GM19468 (cell line): ENCODE measurements at regions not wholly inside any gene's neighbourhood (a gene's known extent, or its start where the extent isn't known, plus 50 kb on each side); places are given as distances from the start of the nearest gene placed in this dataset.
"Not testable (repeated sequence)": the region's sequence is repeated elsewhere in the genome, so short reads cannot be mapped to it uniquely, and the experiment has no call there.

Source experiments
- ATAC-seq: cut with Tn5 transposase; IDR thresholded peaks from one replicate; pipeline ENCODE4 v1.9.1; 2021; ENCODE audit warnings: mild to moderate bottlenecking, moderate library complexity, moderate number of reproducible peaks; ENCODE audit not compliant: unreplicated experiment; ENCODE audit errors: extremely low read depth

DNA sequence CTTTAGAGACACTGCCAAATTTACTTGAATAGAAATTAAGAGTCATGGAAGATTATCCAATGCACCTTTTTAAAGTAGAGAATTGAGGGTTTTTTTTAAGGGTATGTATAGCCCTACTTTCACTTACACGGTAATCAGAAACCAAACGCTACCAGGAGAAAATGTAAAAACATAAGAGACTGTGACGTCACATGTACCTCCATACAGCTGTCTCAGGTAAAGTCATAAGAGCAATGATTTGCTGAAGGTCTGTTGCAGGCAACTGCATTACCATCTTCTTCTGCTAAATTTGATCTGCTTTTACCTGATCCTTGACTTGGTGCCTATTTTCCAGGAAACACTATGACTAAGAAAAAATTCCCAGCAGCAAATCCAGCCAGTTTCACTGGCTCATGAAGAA is 478.5 kb upstream of the DDX18 start:
- no peak for ATAC-seq

DNA sequence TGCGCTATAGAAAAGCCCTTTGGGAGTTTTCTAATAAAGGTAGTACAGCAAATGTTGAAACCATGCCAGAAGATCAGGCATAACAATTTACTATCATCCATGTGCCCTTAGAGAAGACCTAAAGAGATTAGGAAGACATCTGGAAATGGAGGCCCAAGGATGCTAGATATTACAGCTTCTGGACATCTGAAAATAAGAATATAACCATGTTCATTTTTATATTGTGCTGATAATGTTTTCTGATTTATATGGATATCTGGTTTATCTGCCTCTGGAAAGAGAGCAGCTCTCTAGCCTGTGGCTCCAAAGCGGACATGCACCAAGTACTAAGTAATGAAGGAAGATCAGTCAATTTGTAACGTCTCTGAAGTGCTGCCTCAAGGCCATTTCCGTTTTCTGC is 478.0 kb upstream of the DDX18 start:
- ATAC-seq = no peak

DNA sequence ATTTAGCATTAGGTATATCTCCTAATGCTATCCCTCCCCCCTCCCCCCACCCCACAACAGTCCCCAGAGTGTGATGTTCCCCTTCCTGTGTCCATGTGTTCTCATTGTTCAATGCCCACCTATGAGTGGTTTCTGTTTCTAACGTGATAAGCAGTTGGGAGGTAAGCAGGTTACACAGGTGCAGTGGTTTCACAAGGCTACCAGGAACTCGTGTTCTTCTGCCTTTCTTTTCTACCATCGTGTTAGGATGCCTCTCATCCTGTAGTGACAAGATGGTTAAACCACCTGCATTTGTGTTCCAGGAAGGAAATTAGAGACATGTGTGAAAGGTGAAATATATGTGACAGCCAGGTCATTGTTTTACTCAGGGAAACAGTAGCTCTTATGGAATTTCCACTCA is 476.5 kb upstream of the DDX18 start:
- not testable (repeated sequence) for ATAC-seq

DNA sequence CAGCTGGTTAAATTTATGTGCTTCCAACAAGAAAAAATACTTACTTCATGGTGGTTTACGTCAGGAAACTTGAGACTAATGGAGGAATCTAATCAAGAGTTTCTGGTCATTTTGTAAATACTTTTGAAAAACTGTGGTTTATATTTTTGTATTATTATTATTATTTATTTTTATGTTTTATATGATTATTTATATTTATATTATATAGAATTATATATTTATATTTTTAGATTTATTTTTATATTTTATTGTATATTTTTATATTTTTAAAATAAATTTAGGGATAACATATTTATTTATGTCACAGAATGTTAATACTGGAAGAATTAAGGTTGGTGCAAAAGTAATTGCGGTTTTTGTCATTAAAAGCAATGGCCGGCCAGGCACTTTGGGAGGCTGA is 474.5 kb upstream of the DDX18 start:
- no peak for ATAC-seq

DNA sequence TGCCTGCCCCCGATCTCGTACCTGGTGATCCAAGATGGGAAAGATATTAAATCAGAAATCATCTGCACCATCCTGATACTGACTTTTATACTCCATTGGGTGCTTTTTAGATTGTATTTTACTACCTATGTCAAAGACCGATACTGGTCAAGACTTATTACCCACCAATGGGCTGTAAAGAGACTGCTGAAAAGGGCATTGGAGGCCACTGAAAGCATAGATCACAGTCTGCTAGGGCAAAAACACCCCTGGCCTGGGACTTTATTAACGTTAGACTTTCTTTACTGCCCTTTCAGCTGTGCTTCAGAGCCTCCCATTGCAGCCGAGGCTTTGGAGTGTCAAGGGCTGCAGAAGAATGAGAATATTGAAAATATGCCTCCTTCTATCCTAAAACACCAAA is 472.8 kb upstream of the DDX18 start:
- no peak for ATAC-seq

DNA sequence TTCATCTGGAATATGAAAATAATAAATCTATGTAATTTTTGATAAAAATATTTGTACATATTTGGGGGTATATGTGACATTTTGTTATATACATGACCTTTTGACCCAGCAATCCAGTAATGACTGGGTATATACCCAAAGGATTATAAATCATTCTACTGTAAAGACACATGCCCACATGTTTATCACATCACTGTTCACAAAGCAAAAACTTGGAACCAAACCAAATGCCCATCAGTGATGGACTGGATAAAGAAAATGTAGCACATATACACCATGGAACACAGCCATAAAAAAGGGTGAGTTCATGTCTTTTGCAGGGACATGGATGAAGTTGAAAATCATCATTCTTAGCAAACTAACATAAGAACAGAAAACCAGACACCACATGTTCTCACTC is 472.1 kb upstream of the DDX18 start:
- ATAC-seq = no peak

DNA sequence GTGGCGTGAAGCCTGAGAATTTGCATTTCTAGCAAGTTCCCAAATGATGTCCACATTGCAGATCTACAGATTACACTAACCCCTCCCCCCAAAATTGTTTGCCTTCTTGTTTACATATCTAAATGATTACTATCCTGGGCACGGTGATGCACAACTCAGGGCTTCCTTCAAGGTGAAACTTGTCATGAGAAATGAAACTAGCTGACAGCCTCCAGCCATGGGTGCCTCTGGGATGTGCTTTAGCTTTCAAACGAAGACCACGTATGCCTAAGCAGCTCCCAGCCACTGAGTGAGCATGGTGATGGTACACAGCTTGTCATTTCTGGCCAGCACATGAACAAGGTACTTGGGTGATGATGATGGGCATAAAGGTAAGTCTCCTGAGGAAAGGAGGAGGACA is 464.8 kb upstream of the DDX18 start:
- ATAC-seq = no peak

DNA sequence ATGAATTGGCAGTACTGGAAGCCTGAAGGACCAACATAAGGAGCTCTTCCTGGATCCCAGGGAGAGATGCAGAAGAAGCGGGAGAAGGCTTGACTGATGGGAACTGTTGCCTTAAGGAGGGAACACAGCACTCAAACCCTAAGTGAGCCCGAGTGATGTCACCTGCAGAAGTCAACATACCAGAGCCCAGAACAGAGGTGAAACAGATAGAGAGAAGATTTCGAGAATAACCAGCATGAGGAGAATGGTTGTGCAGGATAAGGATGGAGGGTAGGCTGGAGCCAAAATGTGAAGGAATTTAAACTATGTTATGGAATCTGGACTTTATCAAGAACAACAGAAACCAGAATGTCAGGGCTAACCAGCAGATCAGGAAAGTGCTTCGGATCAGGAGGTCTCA is 463.1 kb upstream of the DDX18 start:
- no peak for ATAC-seq

DNA sequence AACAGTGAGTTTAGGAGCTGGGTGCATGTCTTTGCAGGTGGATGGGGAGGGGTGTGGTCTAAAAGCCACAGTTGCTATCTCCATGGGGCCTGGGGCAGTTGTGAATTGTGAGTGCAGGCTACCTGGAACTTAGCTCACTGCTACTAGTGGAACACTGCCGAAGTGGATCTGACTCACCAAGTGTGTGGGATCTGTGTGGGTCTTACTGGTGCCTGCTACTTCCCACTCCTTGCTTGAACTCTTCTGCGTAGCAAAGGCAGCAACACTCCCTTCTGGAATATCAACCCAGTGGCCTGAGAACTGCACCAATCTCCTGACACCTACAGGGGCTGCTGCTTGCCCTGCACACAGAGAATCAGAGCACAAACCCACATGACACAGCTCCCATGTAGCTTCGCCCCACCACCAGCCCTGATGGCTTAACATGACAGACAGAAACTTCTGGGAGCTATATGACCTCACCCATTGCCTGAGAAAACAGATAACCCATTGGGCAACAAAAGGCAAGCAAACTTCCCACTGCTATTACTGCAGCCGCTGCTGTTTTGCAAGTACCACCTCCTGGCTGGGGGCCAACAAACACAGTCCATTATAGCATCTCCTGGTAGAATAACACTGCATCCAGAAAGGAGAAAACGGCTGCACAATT is 455.1 kb upstream of the DDX18 start:
- no peak for ATAC-seq

DNA sequence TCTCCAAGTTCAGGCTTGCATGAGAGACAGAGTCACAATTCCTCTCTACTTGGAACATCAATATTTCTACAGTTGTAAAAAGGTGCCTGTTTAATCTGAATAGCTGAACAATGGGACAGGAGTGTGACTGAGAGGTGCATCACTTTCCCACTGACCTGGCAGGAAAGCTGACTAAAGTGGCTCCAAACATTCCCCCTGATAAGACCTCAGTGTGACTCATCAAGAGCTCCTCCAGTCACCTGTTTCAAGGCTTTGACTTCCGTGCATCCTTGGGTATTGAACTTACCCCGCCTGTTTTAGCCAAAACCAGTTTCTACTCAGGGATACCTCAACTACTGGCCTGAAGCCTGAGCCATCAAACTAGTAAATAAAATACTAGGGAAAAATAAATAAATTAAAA is 453.9 kb upstream of the DDX18 start:
- ATAC-seq = no peak

DNA sequence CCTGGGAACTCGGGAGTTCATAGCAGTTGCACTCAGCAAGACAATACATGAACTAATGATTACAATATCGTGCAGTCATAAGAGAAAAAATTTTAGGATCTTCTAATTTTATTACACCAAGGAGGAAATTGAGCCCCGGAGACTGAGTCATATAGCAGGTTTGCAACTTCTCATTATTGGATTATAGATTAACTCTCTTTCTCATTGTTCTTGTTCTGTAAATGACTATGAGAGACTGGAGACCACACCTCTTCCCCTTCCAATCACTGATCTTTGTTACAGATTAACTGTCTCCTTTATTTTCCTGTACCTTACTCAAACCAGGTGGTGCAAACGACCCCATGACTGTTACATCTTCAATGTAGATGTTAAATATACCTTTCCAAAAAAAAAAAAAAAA is 435.8 kb upstream of the DDX18 start:
- peak; percentile 96 for ATAC-seq

DNA sequence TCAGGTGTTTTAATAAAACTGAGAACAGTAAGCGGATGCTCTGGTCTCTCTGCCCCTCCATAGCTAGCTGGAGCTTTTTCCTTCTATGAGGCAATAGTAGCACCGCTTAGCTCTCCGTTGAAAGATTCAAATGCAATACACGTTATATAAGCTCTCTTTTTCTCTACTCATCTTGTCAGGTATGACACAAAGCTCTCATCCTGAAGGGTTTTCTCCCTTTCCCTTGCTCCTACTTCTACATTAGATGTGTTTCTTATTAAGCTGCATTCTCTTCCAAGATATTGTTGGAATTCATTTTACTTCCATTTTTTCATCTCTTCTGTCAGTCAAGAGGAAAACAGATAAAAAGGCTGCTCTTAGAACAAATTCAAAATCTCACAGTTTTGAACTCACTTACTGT is 434.6 kb upstream of the DDX18 start:
- no peak for ATAC-seq

DNA sequence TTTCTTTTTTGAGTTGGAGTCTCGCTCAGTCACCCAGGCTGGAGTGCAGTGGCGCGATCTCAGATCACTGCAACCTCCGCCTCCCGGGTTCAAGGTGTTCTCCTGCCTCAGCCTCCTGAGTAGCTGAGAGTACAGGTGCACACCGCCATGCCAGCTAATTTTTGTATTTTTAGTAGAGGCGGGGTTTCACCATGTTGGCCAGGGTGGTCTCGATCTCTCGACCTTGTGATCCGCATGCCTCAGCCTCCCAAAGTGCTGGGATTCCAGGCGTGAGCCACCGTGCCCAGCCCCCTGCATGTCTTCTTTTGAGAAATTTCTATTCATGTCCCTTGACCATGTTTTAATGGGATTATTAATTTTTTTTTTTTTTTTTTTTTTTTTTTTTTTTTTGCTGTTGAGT is 430.5 kb upstream of the DDX18 start:
- not testable (repeated sequence) for ATAC-seq

DNA sequence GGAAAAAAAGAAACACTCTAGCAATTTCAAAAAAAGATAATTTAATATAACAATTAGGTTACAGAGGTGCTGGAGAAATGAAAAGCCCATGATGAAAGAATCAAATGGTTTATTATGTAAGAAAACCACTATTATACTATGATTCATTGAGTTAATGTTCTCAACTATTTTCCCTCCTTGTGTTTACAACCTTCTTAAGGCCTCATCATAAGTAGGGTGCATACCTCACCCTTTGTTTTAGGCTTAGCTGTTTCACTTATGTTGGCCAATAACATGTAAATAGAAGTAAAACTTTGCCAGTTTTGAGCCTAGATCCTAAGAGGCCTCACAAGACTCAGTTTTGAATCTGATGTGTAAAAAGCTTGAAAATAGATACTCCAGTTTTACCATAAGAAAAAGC is 418.3 kb upstream of the DDX18 start:
- no peak for ATAC-seq

DNA sequence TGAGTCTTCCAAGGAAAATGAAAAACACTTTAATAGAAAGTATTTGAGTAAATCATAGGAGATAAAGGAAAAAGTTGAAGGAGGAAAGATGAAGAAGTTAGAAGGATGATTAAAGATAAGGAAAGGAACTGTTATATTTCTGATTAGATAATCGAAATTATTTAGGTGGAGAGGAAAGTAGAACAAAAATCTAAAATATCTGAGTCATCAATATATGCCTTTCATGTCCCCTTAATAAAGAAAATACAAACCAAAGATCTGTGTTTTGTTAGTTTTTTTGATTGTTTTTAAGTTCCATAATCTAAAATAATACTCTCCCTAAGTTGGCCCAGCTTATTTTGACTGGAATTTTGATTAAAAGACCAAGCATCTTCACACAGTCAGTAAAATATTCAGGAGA is 412.9 kb upstream of the DDX18 start:
- ATAC-seq = no peak

DNA sequence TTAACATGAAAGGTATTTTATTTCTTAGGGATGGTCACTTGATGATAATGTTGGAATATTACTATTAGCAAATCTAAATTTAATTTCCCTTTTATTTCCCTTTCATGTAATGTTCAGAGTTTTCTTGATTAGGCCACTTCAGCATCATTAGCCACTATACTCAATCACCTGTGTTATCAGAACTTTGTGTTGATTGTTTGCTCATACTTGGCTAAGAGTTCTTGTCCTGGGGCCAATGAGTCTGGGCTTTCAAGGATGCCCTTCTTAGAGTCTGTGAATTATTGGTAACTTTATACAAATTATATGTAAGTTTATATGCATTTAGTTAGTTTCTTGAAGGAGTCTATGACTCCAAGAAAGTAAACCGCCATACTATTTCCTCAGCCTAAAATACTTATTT is 408.0 kb upstream of the DDX18 start:
- no peak for ATAC-seq

DNA sequence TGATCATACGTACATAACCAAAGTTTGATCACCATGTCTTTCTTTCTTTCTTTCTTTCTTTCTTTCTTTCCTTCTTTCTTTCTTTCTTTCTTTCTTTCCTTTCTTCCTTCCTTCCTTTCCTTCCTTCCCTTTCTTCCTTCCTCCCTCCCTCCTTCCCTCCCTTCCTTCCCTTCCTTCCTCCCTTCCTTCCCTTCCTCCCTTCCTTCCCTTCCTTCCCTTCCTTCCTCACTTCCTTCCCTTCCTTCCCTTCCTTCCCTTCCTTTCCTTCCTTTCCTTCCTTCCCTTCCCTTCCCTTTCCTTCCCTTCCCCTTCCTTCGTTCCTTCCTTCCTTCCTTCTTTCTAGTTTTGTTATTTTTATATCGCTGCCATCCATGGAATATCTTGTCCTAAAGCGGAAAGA is 406.7 kb upstream of the DDX18 start:
- no peak for ATAC-seq

DNA sequence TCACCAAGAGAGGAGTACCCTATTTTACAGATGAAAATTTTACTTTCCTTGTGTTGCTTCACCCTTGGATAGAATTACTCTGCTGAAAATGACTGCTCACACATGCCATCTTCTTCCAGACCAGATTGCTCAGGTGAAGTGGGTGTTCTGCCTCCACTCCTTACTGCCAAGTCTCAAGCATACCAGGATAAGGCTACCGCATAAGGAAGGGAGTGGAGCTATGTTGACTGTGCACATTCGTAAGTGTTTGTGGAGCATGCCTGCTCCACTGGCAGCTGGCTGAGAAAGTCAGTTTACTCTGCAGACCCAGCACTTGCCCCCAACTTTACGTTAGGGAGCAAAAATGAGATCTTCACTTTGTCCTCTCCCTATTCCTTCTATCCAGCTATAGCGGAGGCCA is 405.0 kb upstream of the DDX18 start:
- ATAC-seq = no peak

DNA sequence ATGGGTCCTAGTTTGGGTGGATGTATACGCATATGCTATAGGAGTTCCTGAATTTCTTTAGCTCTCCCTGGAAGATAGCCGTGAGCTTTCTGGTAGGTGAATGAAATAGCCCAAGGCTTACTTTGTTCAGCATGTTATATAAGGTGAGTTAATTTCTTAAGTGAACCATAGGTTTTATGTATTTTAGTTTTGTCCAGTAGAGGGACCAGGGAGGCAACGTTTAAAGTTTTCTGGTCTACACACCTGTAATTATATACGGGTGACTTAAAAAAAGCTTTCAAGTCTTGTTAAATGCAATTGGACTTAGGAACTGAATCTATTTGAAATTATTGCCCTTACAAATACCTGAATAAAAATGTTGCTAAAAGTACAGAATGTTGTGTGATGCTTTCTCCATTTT is 402.5 kb upstream of the DDX18 start:
- no peak for ATAC-seq

DNA sequence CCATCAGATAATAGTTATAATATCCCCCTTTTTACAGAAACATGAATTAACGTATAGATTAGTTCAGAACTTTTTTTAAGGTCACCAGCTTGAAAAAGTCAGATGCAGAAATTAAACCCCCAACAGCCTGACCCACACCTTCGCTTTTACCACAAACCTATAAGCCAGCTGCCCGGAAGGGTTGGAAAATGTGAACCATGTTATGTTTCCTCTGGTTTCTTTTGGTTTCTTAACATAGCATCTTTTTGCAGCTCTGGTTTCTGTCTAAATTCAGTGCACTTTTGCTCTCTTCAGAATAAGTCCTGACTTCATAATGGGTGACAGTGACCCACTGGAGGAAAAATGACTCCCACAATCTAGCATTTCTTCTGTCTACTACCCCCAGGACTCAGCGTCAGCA is 381.7 kb upstream of the DDX18 start:
- ATAC-seq = no peak

DNA sequence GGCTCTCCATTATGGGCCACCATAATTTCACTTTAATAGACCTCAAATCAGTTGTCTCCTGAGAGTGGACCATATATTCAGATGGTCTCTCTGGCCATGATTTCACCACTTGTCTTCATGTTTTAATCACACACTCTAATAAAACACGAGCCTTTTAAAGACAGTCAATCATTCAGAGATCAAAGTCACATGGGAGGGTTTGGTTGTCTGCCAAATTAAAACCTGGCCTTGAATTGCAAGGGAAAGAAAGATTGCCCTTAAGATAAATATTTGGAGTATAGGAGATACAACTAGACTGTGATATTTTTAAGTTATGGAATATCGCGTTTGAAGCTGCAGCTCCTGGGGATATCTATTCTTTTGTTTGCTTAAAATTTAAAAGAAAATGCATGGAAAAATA is 377.8 kb upstream of the DDX18 start:
- no peak for ATAC-seq

DNA sequence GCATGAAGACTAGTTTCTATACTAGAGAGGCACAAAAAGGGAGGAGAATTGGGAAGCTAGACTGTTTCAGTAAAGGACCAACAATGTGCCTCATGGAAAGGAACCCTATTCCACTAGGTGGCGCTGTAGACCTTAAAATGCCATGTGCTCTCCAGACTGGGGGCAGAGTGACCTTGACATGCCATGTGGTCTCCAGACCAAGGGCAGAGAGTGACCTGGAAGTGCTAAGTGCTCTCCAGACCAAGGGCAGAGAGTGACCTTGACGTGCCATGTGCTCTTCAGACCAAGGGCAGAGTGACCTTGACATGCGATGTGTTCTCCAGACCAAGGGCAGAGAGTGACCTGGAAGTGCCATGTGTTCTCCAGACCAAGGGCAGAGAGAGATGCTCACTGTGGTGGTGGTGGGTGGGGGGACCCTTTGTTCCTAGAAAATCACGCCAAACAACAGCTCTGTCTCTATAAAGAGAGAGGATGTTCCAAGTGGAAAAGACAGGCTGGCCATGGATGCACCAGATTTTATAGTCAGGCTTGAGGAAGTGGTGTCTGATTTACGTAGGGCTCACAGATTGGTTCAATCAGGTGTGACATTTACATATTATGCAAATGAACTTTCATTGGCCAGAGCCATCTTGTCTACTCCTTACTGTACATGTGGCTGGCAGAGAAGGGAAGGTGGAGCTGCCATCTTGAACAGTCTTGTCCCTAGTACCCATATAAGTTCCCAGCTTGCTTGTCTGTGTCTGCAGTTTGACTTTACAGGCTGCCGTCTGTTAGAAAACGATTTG is 344.0 kb upstream of the DDX18 start:
- no peak for ATAC-seq
